Peyer's patch (tissue), 4 donors: ENCODE measurements at regions not wholly inside any gene's neighbourhood (a gene's known extent, or its start where the extent isn't known, plus 50 kb on each side); places are given as distances from the start of the nearest gene placed in this dataset.

Experiments
- CTCF ChIP-seq, 6 experiments: fragments of 450-650 bp in 4 of 6; fragments of 200-600 bp in 2 of 6; sonication (generic) in 1 of 6; IDR thresholded peaks; one replicate each; pipeline ENCODE4 v1.5.1; 2017 to 2019; ENCODE audit warnings: antibody characterized with exemption in 6 of 6, mild to moderate bottlenecking in 3 of 6, moderate library complexity in 1 of 6
- POLR2A ChIP-seq, 2 donors: fragments of 450-650 bp; IDR thresholded peaks; one replicate each; pipeline ENCODE4 v1.5.1; 2017; ENCODE audit warnings: antibody characterized with exemption in 2 of 2, mild to moderate bottlenecking in 2 of 2, moderate library complexity in 2 of 2

- TF ChIP-seq POLR2A (IDR thresholded peaks at IDR 0.05) (no peak), CTCF (IDR thresholded peaks at IDR 0.05) (no peak)
These were observed 260.8 kb upstream of the MBL2 start for GRCh38 chr10:53033396-53033795.
